ENCODE measurements at regions not wholly inside any gene's neighbourhood (a gene's known extent, or its start where the extent isn't known, plus 50 kb on each side); places are given as distances from the start of the nearest gene placed in this dataset.

DNA sequence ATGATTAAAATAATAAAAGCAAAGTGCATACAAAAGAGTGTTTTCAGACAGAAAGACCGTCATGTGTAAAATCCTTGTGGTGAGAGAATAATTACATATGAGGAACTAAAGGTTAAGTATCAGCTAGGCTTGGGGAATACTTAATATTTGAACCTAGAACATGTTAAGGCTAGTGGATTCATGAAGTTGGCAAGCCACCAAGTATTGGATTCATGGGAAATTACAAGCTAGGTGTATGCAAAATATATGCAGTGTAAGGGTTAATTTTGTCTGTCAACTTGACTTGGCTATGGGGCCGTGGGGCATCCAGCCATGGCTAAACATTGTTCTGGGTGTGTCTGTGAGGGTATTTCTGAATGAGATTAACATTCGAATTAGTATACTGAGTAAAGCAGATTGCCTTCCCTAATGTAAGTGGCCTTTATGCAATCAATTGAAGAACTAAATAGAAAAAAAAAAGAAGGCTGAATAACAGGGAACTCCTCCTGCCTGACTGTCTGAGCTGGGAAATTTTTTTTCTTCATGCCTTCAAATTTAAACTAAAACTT, 533.5 kb upstream of the KLF12 start:
- TF ChIP-seq, protein P1, sequence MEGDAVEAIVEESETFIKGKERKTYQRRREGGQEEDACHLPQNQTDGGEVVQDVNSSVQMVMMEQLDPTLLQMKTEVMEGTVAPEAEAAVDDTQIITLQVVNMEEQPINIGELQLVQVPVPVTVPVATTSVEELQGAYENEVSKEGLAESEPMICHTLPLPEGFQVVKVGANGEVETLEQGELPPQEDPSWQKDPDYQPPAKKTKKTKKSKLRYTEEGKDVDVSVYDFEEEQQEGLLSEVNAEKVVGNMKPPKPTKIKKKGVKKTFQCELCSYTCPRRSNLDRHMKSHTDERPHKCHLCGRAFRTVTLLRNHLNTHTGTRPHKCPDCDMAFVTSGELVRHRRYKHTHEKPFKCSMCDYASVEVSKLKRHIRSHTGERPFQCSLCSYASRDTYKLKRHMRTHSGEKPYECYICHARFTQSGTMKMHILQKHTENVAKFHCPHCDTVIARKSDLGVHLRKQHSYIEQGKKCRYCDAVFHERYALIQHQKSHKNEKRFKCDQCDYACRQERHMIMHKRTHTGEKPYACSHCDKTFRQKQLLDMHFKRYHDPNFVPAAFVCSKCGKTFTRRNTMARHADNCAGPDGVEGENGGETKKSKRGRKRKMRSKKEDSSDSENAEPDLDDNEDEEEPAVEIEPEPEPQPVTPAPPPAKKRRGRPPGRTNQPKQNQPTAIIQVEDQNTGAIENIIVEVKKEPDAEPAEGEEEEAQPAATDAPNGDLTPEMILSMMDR (IDR thresholded peaks at IDR 0.05) = no peak
- TF ChIP-seq POLR2A (IDR thresholded peaks at IDR 0.05; ENCODE audit: low read depth) (no peak), POLR2AphosphoS5 (IDR thresholded peaks at IDR 0.05) (no peak), EP300 (IDR thresholded peaks at IDR 0.05) (no peak)
